CD14-positive monocyte (primary cell): ENCODE measurements at regions not wholly inside any gene's neighbourhood (a gene's known extent, or its start where the extent isn't known, plus 50 kb on each side); places are given as distances from the start of the nearest gene placed in this dataset.

Experiments used
- DNase-seq, 3 donors: peaks; one replicate each; pipeline ENCODE4 v3.0.0-alpha.2; 2011 to 2022
- H2AFZ ChIP-seq: 2 replicates; pipeline ENCODE4 v1.6.0; 2012; ENCODE audit warnings: mild to moderate bottlenecking, low read depth, low read length, inconsistent platforms; ENCODE audit not compliant: insufficient read depth, poor library complexity, severe bottlenecking
- H3K27ac ChIP-seq, 2 donors: 1 replicate in 1 of 2; 2 replicates in 1 of 2; pipeline ENCODE4 v1.5.1; 2012 to 2013; ENCODE audit warnings: low read length in 2 of 2, control low read depth in 1 of 2, inconsistent platforms in 1 of 2, low read depth in 1 of 2, mild to moderate bottlenecking in 1 of 2
- H3K27me3 ChIP-seq, 2 donors: one replicate each; pipeline versions ENCODE4 v1.6.0 to v1.6.1; 2011 to 2013; ENCODE audit warnings: low read length in 2 of 2; ENCODE audit not compliant: control insufficient read depth in 2 of 2, insufficient read depth in 2 of 2
- H3K36me3 ChIP-seq, 2 donors: replicated peaks in 1 of 2; 1 replicate in 1 of 2; 2 replicates in 1 of 2; pipeline versions ENCODE4 v1.5.1 to v1.6.1; 2012 to 2013; ENCODE audit warnings: low read length in 2 of 2, control low read depth in 1 of 2, inconsistent platforms in 1 of 2, mild to moderate bottlenecking in 1 of 2; ENCODE audit not compliant: insufficient read depth in 2 of 2, control insufficient read depth in 1 of 2
- H3K4me1 ChIP-seq, 2 donors: 1 replicate in 1 of 2; 2 replicates in 1 of 2; pipeline versions ENCODE4 v1.5.1 to v1.6.1; 2012 to 2013; ENCODE audit warnings: low read length in 2 of 2, control low read depth in 1 of 2, inconsistent platforms in 1 of 2, mild to moderate bottlenecking in 1 of 2, moderate library complexity in 1 of 2; ENCODE audit not compliant: insufficient read depth in 2 of 2, control insufficient read depth in 1 of 2
- H3K4me2 ChIP-seq: replicated peaks from 2 replicates; pipeline ENCODE3; 2012; ENCODE audit warnings: low read length, moderate library complexity, mild to moderate bottlenecking; ENCODE audit not compliant: poor library complexity, severe bottlenecking; ENCODE audit errors: extremely low read depth
- H3K4me3 ChIP-seq, 3 experiments: fragments of 200-600 bp in 1 of 3; sonication (generic) in 1 of 3; replicated peaks in 1 of 3; 1 replicate in 2 of 3; 2 replicates in 1 of 3; pipeline ENCODE4 v1.5.1; 2011 to 2013; ENCODE audit warnings: low read length in 3 of 3, mild to moderate bottlenecking in 3 of 3, control low read depth in 2 of 3, low read depth in 2 of 3, inconsistent platforms in 1 of 3, moderate library complexity in 1 of 3
- H3K79me2 ChIP-seq: 2 replicates; pipeline ENCODE4 v1.6.0; 2012; ENCODE audit warnings: mild to moderate bottlenecking, control low read depth, inconsistent platforms, low read length, moderate library complexity; ENCODE audit not compliant: insufficient read depth
- H3K9ac ChIP-seq: 2 replicates; pipeline ENCODE4 v1.6.0; 2017; ENCODE audit warnings: low read length, mild to moderate bottlenecking; ENCODE audit not compliant: insufficient read depth, poor library complexity, severe bottlenecking
- H3K9me3 ChIP-seq, 2 donors: replicated peaks in 1 of 2; 1 replicate in 1 of 2; 2 replicates in 1 of 2; pipeline versions ENCODE4 v1.5.1 to v1.6.1; 2012 to 2013; ENCODE audit warnings: low read length in 2 of 2, control low read depth in 1 of 2; ENCODE audit not compliant: control insufficient read depth in 1 of 2, insufficient read depth in 1 of 2
- H4K20me1 ChIP-seq: 2 replicates; pipeline ENCODE4 v1.6.0; 2012; ENCODE audit warnings: mild to moderate bottlenecking, low read length, control low read depth, moderate library complexity; ENCODE audit not compliant: insufficient read depth
- H3K27ac Mint-ChIP-seq, 7 donors: one replicate each; pipeline ENCODE4 v1.8.0; 2020; ENCODE audit warnings: mild to moderate bottlenecking in 7 of 7, mixed read lengths in 7 of 7, moderate library complexity in 6 of 7, inconsistent platforms in 2 of 7
- H3K27me3 Mint-ChIP-seq, 3 donors: one replicate each; pipeline ENCODE4 v1.8.0; 2021 to 2022; ENCODE audit warnings: low read depth in 3 of 3, mild to moderate bottlenecking in 3 of 3, mixed read lengths in 3 of 3, moderate library complexity in 3 of 3, inconsistent platforms in 1 of 3
- H3K36me3 Mint-ChIP-seq, 2 donors: one replicate each; pipeline ENCODE4 v1.8.0; 2020; ENCODE audit warnings: mixed read lengths in 2 of 2, inconsistent platforms in 1 of 2, mild to moderate bottlenecking in 1 of 2
- H3K4me1 Mint-ChIP-seq: one replicate; pipeline ENCODE4 v1.8.0; 2020; ENCODE audit warnings: mild to moderate bottlenecking, mixed read lengths
- H3K4me3 Mint-ChIP-seq, 2 donors: one replicate each; pipeline ENCODE4 v1.8.0; 2020; ENCODE audit warnings: mild to moderate bottlenecking in 2 of 2, mixed read lengths in 2 of 2, moderate library complexity in 1 of 2
- H3K9me3 Mint-ChIP-seq, 7 donors: one replicate each; pipeline ENCODE4 v1.8.0; 2020 to 2022; ENCODE audit warnings: mixed read lengths in 7 of 7, mild to moderate bottlenecking in 6 of 7, moderate library complexity in 6 of 7, inconsistent platforms in 2 of 7
- CTCF ChIP-seq: fragments of 200-600 bp; IDR thresholded peaks from one replicate; pipeline ENCODE4 v1.8.0; 2022; ENCODE audit warnings: antibody characterized with exemption, mild to moderate bottlenecking
- WGBS: methylation state at CpG from one replicate; pipeline ENCODE4 v1.1.5; 2013; ENCODE audit warnings: missing lambda C conversion rate; ENCODE audit not compliant: insufficient coverage; 5-methylcytosine and 5-hydroxymethylcytosine counted together
- intact Hi-C, 2 donors: fragments of 100-400 bp; cut with micrococcal nuclease; formaldehyde crosslinking; loops; one replicate each; pipeline versions ENCODE4 v1.15.0 to v1.15.1; 2023

DNA sequence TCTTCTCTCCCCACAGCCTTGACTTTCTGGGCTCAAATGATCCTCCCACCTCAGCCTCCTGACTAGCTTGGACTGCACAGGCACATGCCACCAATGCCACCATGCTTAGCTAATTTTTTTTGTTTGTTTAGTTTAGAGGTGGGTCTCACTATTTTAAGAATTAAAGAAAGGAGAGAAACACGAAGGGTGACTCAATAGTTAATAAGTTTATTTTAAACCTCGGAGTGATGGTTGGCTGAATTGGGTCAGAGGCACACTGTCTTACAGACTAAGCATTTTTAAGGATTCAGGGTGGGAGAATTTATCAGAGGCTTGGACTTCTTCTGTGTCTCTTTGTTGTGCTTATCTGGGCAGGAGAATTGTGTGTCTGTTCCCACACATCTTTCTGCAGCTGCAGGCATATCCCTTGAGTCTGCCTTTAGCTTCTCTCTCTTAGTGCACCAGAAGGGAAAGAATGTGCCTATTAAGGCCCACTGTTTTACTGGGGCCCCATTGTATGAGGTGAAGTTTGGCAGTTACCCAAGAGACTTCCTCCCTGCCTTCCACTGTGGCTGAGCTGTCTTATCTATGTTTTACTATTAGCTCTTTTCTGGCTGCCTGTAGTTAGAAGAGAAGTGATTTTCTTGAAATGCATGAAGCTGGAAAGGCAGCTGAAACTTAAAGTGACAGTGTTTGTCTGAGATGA is 2172.0 kb downstream of the TP53TG3F start:
- no peak for TF ChIP-seq CTCF
- H3K27ac ChIP-seq = no peak overlapping the region
- H3K79me2 ChIP-seq = no peaks in the 10 kb centered on the region
- Mint-ChIP-seq H3K9me3 (peaks cover 0 to 39% (median 12%) of the 10 kb centered on the region in 7 donors), H3K27ac (no peak overlapping the region), H3K4me3 (no peak overlapping the region), H3K27me3 (no peaks in the 10 kb centered on the region), H3K4me1 (no peaks in the 10 kb centered on the region), H3K36me3 (no peaks in the 10 kb centered on the region)
- no peaks in the 10 kb centered on the region for H4K20me1 ChIP-seq
- no peak overlapping the region for H3K4me3 ChIP-seq
- no peak overlapping the region for H2AFZ ChIP-seq
- intact Hi-C loops = no loop called here
- DNase-seq = no peak
- H3K9ac ChIP-seq = no peak overlapping the region
- no peak overlapping the region for H3K4me2 ChIP-seq
- peaks cover 30 to 32% of the 10 kb centered on the region in 2 donors for H3K9me3 ChIP-seq
- H3K27me3 ChIP-seq = no peaks in the 10 kb centered on the region
- H3K36me3 ChIP-seq = no peaks in the 10 kb centered on the region
- WGBS = 42% methylated on average over 2 of the region's 2 CpGs
- H3K4me1 ChIP-seq = no peaks in the 10 kb centered on the region

GRCh38 chr16:35636480-35637230 is 2177.2 kb downstream of the TP53TG3F start:
- no peak for DNase-seq
- H2AFZ ChIP-seq = no peak overlapping the region
- no peak overlapping the region for H3K4me2 ChIP-seq
- H3K9me3 ChIP-seq = peaks cover 46 to 61% of the 10 kb centered on the region in 2 donors
- intact Hi-C loops = no loop called here
- no peak for TF ChIP-seq CTCF
- no peak overlapping the region for H3K9ac ChIP-seq
- H3K36me3 ChIP-seq = no peaks in the 10 kb centered on the region
- H3K4me3 Mint-ChIP-seq = no peak overlapping the region
- peaks cover 0 to 2% (median 0%) of the 10 kb centered on the region in 3 donors for H3K27me3 Mint-ChIP-seq
- H3K79me2 ChIP-seq = no peaks in the 10 kb centered on the region
- no peak overlapping the region for H3K27ac ChIP-seq
- no peaks in the 10 kb centered on the region for H3K4me1 Mint-ChIP-seq
- no peak overlapping the region for H3K27ac Mint-ChIP-seq
- no peaks in the 10 kb centered on the region for H3K4me1 ChIP-seq
- no peaks in the 10 kb centered on the region for H3K36me3 Mint-ChIP-seq
- H3K27me3 ChIP-seq = no peaks in the 10 kb centered on the region
- H3K9me3 Mint-ChIP-seq = peaks cover 14 to 55% (median 18%) of the 10 kb centered on the region in 7 donors
- H4K20me1 ChIP-seq = no peaks in the 10 kb centered on the region
- WGBS = 56% methylated on average over 4 of the region's 5 CpGs
- H3K4me3 ChIP-seq = no peak overlapping the region
